ENCODE measurements at regions not wholly inside any gene's neighbourhood (a gene's known extent, or its start where the extent isn't known, plus 50 kb on each side); places are given as distances from the start of the nearest gene placed in this dataset.
"Not testable (repeated sequence)": the region's sequence is repeated elsewhere in the genome, so short reads cannot be mapped to it uniquely, and the experiment has no call there.

DNA sequence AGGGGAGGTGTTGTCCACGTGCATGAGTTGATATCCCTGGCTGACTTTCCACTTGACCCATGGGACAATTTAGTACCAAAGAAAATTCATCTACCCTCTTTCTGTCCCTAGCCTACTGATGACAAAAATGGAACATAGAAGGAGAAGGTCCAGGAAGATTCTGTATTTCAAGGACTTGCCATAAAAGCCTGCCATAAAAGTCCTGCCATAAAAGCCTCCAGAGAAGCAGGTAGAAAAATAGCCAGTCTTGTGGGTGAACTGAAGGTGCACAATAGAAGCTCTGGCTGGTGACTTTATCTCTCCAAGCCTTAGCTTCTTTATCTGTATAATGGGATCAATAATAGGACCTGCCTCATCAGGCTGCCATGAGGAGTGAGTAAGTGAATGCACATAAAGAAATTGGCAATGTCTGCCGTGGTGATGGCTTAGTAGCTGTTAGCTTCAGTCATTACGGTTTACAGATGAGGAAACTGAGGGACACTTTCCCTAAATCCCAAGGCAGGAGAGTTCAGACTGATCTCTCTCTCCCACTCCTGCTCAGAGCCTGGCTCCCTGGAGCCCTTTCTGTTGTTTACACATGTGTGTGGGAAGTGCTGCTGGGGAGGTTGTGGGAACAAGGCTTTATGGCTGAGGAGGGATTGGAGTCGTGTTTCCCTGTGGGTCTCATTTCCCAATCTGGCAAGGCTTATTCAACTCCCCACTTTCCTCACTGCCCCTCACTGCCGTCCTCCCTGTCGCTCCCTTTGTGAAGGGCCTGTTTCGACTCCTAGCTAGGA is 101.5 kb downstream of the TRIM43 start:
- not testable (repeated sequence) for DNase-seq (ENCODE audit: low spot score in 2 of 2); H3K9me3 Mint-ChIP-seq; H3K27ac Mint-ChIP-seq (ENCODE audit: low read depth); H3K4me3 Mint-ChIP-seq; ATAC-seq (replicated peaks; ENCODE audit: extremely low read depth, poor library complexity, severe bottlenecking); H3K4me1 Mint-ChIP-seq; H3K36me3 Mint-ChIP-seq (ENCODE audit: insufficient read depth)
- H3K27me3 Mint-ChIP-seq: peaks cover 45% of the 10 kb centered on the region

DNA sequence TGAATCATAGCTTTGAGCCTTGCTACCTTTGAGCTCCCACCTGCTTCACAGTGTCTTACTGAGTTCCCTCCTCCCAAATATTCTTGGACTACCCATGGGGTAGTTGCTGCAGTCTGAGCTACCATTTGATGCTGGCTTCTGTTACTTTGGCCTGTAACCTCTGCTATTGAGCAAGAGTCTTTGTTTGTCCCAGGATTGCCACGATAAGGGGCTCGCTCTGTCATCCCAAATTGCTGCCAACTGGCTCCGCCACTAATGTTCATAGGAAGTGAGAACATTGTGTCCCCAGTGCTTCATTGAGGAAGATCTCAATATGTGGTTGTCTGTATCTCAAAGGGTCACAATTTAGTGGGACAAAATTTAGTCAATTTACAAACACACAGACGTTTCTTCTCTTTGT is 103.8 kb downstream of the TRIM43 start:
- H3K4me1 Mint-ChIP-seq: no peaks in the 10 kb centered on the region
- ATAC-seq (replicated peaks; ENCODE audit: extremely low read depth, poor library complexity, severe bottlenecking): no peak
- H3K27me3 Mint-ChIP-seq: peaks cover 69% of the 10 kb centered on the region
- H3K4me3 Mint-ChIP-seq: no peak overlapping the region
- DNase-seq (ENCODE audit: low spot score in 2 of 2): no peak
- peaks cover 2% of the 10 kb centered on the region for H3K36me3 Mint-ChIP-seq (ENCODE audit: insufficient read depth)
- H3K9me3 Mint-ChIP-seq: no peaks in the 10 kb centered on the region
- no peak overlapping the region for H3K27ac Mint-ChIP-seq (ENCODE audit: low read depth)

DNA sequence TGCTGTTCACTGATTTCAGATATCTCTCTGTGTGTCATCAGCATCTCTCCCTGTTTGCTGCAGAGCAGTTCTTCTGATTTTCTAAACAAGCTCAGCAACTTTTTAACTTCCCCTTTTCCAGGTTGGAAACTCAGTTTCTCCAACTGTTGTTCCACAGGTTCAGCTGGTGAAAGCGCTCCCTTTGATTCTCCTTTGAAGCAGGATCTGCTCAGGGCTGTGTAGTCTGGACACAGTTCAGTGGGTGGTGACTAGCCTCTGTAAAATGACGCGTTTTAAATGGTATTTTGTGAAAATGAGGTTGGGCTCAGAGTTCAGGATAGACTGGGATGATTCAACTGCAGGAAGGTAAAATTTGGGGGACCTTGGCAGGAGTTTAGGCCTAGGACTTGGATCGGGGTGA is 106.3 kb downstream of the TRIM43 start:
- DNase-seq (ENCODE audit: low spot score in 2 of 2) (no peak), ATAC-seq (replicated peaks; ENCODE audit: extremely low read depth, poor library complexity, severe bottlenecking) (no peak)
- peaks cover 84% of the 10 kb centered on the region for H3K27me3 Mint-ChIP-seq
- H3K36me3 Mint-ChIP-seq (ENCODE audit: insufficient read depth): peaks cover 3% of the 10 kb centered on the region
- H3K27ac Mint-ChIP-seq (ENCODE audit: low read depth): no peak overlapping the region
- no peaks in the 10 kb centered on the region for H3K9me3 Mint-ChIP-seq
- H3K4me3 Mint-ChIP-seq: no peak overlapping the region
- H3K4me1 Mint-ChIP-seq: no peaks in the 10 kb centered on the region

DNA sequence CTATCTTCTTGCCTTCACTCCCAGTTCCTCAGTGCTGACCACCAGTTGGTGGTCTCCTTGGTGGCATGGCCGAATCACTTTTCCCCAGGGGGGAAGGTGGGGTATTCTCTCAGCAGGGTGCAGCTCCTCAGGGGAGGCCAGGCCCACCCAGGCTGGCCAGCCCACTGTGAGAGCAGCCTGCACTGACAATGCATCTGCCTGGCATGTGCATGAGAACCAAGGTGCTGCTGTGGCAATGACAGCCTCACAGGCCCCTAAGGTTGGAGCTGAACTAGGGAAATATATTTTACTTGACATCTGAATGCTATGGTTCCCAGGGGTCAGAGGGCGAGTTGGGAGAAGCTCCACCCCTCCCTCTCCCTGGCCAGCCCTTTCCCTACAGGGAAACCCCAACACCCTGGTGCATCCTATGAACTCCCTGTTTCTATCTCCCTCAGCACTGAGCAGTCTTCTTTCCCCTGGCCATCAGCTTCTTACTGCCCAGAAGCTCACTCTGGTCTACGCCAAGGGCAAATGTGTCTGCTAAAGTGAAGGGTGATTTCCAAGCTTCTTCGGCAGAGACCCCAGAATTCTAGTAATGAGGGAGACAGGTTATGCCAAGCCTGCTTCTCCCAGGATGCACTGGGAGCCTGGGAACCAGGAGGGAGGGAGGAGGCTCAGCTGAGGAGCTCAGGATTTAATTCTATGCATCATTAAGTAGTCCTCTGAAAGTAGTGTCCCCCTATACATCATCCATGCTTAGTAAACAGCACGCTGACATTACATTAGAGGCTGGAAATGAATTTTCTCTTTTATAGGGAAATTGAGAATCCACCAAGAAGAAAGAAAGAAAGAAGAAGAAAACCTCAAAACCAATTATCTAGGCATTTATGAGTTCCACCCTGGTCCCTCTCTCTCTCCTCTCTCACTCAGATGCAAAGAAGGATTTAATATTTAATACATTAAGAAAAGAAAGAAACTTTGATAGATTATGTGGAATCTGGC is 107.7 kb downstream of the TRIM43 start:
- ATAC-seq (replicated peaks; ENCODE audit: extremely low read depth, poor library complexity, severe bottlenecking); H3K27ac Mint-ChIP-seq (ENCODE audit: low read depth); H3K4me1 Mint-ChIP-seq; H3K9me3 Mint-ChIP-seq; H3K36me3 Mint-ChIP-seq (ENCODE audit: insufficient read depth); DNase-seq (ENCODE audit: low spot score in 2 of 2); H3K4me3 Mint-ChIP-seq: not testable (repeated sequence)
- peaks cover 76% of the 10 kb centered on the region for H3K27me3 Mint-ChIP-seq

DNA sequence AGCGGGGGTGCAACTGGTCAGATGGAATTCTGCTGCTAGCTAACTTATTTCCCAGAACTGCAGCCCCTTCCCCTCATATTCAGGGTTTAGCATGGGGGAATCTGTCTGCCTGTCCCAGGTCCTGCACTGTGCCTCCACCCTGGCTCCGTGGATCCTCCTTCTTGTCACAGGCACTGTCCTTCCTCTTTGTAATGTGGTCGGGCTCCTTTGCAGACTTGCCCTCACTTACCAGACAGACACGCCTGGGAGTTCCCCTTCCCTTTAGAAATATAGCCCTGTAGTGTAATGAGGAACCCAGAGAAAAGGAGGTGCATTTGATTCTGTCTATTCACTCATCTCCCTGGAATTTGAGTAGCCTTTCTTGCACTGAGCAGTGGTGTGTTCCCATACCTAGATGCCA is 108.7 kb downstream of the TRIM43 start:
- peaks cover 3% of the 10 kb centered on the region for H3K36me3 Mint-ChIP-seq (ENCODE audit: insufficient read depth)
- H3K4me1 Mint-ChIP-seq: no peaks in the 10 kb centered on the region
- H3K9me3 Mint-ChIP-seq: no peaks in the 10 kb centered on the region
- DNase-seq (ENCODE audit: low spot score in 2 of 2) (no peak), ATAC-seq (replicated peaks; ENCODE audit: extremely low read depth, poor library complexity, severe bottlenecking) (no peak)
- H3K27ac Mint-ChIP-seq (ENCODE audit: low read depth): no peak overlapping the region
- peaks cover 66% of the 10 kb centered on the region for H3K27me3 Mint-ChIP-seq
- no peak overlapping the region for H3K4me3 Mint-ChIP-seq

DNA sequence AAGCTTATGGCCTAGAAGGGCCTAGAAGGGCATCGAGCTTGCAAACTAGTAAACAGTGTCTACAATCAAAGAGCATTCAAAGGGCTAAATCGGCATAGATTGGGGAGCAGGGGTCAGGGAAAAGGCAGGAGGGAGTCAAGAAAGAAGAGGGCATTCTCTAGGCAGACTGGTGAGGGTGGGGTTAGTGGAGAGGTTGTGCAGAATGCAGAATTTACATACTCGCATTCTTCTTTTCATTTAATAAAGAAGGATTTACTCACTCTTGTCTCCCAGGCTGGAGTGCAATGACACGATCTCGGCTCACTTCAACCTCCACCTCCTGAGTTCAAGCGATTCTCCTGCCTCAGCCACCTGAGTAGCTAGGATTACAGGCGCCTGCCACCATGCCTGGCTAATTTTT is 110.7 kb downstream of the TRIM43 start:
- Mint-ChIP-seq H3K36me3 (ENCODE audit: insufficient read depth) (peaks cover 3% of the 10 kb centered on the region), H3K4me3 (no peak overlapping the region)

DNA sequence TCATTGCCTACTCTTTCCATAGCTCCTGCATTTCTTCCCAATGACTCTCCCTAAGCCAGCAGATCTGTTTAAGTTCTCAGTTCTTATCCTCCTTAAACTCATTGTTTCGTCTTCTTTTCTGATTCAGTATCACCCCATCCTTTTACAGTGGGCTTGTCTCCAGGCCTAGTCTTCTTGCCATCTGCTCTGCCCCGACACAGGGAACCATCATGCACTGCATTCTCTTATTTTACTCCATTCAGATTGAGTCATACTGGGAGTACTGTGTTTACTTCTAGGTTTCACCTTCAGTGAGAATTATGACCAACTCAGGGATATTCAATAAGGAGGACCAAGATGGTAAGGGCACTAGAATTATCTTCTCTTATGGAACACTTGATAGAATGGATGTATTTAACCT is 115.4 kb downstream of the TRIM43 start:
- peaks cover 19% of the 10 kb centered on the region for H3K27me3 Mint-ChIP-seq
- H3K27ac Mint-ChIP-seq (ENCODE audit: low read depth); H3K9me3 Mint-ChIP-seq; H3K4me3 Mint-ChIP-seq; DNase-seq (ENCODE audit: low spot score in 2 of 2); H3K36me3 Mint-ChIP-seq (ENCODE audit: insufficient read depth); ATAC-seq (replicated peaks; ENCODE audit: extremely low read depth, poor library complexity, severe bottlenecking); H3K4me1 Mint-ChIP-seq: not testable (repeated sequence)

More for the DNA sequence above, 110.7 kb downstream of the TRIM43 start:
- Mint-ChIP-seq H3K27ac (ENCODE audit: low read depth) (no peak overlapping the region), H3K9me3 (no peaks in the 10 kb centered on the region), H3K4me1 (no peaks in the 10 kb centered on the region), H3K27me3 (peaks cover 46% of the 10 kb centered on the region)
- ATAC-seq (replicated peaks; ENCODE audit: extremely low read depth, poor library complexity, severe bottlenecking) (no peak), DNase-seq (ENCODE audit: low spot score in 2 of 2) (no peak)

DNA sequence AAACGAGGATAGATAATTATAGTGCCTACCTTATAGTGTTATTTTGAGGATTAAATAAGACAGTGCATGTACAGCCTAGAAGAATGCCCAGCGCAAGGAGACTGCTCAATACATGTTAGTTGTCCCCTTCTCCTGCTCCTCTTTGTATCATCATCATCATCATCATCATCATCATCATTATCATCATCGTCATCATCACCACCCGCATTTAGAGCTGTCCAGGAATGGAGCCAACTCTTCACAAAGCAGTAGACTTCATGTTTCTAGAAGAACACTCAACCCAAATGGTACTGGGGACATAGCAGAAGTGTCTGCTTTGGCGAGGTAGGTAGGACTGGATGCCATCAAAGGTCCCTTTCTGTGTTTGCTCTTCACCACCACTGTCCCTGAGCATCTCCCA is 116.0 kb downstream of the TRIM43 start:
- Mint-ChIP-seq H3K36me3 (ENCODE audit: insufficient read depth) (no peaks in the 10 kb centered on the region), H3K4me3 (no peak overlapping the region), H3K27me3 (peaks cover 15% of the 10 kb centered on the region), H3K9me3 (no peaks in the 10 kb centered on the region), H3K27ac (ENCODE audit: low read depth) (no peak overlapping the region), H3K4me1 (no peaks in the 10 kb centered on the region)
- DNase-seq (ENCODE audit: low spot score in 2 of 2): no peak
- ATAC-seq (replicated peaks; ENCODE audit: extremely low read depth, poor library complexity, severe bottlenecking): no peak

DNA sequence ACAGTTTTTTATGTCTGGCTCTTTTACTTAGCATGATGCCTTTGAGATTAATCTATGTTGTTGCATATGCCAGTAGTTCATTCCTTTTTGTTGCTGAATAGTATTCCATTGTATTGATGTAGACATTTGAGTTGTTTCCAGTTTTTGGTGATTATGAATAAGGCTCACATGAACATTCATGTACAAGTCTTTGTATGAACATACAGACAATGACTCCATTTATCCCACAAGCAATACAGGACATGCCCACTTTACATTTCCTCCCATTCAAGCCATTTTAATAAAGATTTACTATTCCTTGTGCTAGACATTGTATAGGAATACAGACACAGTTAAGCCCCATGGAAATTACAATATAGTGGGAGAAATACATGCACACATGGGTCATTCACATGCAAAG is 118.0 kb downstream of the TRIM43 start:
- Mint-ChIP-seq H3K9me3 (no peaks in the 10 kb centered on the region), H3K36me3 (ENCODE audit: insufficient read depth) (no peaks in the 10 kb centered on the region), H3K27ac (ENCODE audit: low read depth) (no peak overlapping the region), H3K4me3 (no peak overlapping the region), H3K27me3 (peaks cover 15% of the 10 kb centered on the region), H3K4me1 (no peaks in the 10 kb centered on the region)
- DNase-seq (ENCODE audit: low spot score in 2 of 2): no peak
- no peak for ATAC-seq (replicated peaks; ENCODE audit: extremely low read depth, poor library complexity, severe bottlenecking)

DNA sequence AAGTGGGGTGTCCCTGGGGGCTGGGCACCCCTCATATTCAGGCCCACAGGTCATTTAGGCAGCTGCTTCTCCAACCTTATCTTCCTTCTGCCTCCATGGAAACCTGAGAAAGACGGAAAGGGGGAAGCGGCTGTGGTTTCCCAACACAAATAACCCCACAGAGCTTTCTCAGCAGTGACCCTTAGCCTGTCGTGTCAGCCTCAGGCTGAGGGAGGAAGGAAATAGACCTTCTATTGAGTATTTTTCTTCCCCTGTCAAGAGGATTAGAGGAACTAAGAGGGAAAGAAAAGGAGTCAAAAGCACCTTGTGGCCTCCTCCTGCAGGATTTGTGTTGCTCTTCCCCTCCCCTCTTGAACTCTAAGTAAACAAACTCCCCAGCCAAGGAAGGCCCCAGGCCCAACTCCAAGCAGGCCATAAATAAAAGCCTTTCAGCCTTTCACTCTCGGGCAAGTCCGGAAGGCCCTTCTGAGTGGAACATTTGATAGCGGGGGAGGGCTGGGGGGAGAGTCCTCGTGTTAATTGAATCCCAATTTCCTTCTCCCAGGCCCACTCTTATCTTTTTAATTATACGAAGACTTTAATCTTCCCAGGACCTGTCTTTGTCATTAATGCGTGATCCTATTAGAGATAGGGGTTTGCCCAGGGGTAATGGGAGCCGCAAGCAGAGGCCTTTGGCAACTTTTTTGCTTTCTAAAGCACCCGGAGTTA is 121.8 kb downstream of the TRIM43 start:
- H3K4me3 Mint-ChIP-seq; H3K4me1 Mint-ChIP-seq; H3K9me3 Mint-ChIP-seq; H3K36me3 Mint-ChIP-seq (ENCODE audit: insufficient read depth); DNase-seq (ENCODE audit: low spot score in 2 of 2); H3K27ac Mint-ChIP-seq (ENCODE audit: low read depth); ATAC-seq (replicated peaks; ENCODE audit: extremely low read depth, poor library complexity, severe bottlenecking): not testable (repeated sequence)
- H3K27me3 Mint-ChIP-seq: peaks cover 15% of the 10 kb centered on the region

DNA sequence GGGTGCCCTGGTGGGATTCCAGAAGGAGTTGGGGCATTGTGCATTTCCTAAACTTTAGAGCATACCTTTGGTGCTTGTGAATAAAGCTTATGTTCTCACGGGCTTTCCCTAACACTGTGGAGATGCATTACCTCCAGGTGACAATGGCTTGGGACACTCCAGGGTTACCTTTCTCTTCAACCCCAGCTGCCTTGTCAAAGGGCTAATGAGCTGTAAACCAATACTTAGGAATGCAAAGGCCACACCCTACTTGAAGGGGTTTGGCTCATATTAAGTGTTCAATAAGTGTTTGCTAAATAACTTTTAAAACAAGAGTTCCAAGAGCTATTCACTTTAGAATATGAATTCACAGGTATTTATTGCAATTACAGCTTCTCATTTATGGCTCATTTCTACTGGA is 122.6 kb downstream of the TRIM43 start:
- ATAC-seq (replicated peaks; ENCODE audit: extremely low read depth, poor library complexity, severe bottlenecking); H3K4me1 Mint-ChIP-seq; H3K36me3 Mint-ChIP-seq (ENCODE audit: insufficient read depth); H3K27me3 Mint-ChIP-seq; H3K9me3 Mint-ChIP-seq; H3K4me3 Mint-ChIP-seq; H3K27ac Mint-ChIP-seq (ENCODE audit: low read depth); DNase-seq (ENCODE audit: low spot score in 2 of 2): not testable (repeated sequence)

DNA sequence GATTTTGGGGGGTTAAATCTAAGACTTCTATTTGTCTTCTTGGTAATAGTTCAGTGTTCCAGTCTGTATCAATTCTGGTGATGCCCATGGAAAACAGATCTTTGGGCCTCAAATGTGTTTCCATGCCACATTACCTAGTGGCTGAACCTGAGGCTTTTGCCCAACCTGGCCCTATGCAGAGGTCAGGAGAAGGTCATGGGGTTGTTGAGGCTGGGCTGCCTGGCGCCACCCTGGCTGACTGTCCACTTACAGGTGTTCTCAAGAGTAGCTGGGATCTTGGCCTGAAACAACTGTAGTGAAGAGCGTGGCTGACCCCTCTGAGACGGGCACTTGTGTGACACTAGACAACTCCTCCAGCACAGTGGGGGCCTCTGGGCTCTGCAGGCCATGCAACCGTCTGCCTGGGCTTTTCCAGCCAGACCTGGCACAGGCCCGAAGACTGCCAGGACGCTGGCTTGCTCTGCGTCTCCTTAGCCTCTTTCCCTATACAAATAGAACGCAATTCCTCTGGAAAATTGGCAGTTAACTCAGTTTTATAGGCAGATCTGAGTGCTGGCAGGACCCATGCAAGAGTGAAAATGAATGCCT is 127.8 kb downstream of the TRIM43 start:
- ATAC-seq (replicated peaks; ENCODE audit: extremely low read depth, poor library complexity, severe bottlenecking) (no peak), DNase-seq (ENCODE audit: low spot score in 2 of 2) (no peak)
- no peak overlapping the region for H3K27ac Mint-ChIP-seq (ENCODE audit: low read depth)
- no peaks in the 10 kb centered on the region for H3K27me3 Mint-ChIP-seq
- no peak overlapping the region for H3K4me3 Mint-ChIP-seq
- no peaks in the 10 kb centered on the region for H3K4me1 Mint-ChIP-seq
- H3K36me3 Mint-ChIP-seq (ENCODE audit: insufficient read depth): no peaks in the 10 kb centered on the region
- H3K9me3 Mint-ChIP-seq: no peaks in the 10 kb centered on the region

Measured in central memory CD8-positive, alpha-beta T cell (primary cell).